ENCODE measurements at regions not wholly inside any gene's neighbourhood (a gene's known extent, or its start where the extent isn't known, plus 50 kb on each side); places are given as distances from the start of the nearest gene placed in this dataset.

DNA sequence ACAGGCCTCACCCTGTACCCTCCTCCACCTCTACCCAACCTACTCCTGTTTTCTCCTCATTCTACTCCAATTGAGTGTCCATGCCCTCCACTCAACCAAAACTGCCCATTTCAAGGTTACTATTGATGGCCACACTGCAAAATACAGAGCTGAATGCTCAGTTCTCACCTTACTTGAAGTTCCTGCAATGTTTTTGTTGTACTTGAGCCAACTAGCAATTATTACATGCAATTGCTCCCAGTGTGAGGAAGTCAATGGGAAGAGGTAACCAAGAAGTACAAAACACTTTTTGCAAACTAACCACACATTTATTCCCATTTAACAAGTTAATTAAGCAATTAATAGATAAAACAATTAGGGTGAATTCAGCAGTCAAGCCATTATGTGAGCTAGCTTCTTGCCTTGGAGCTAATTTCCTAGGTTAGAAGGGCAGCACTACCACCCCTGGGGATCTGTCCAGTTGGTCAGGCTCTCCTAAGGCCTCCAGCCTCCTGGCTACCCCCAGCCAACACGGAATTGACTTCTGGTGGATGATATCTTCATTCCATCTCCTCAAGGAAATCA, 52.4 kb upstream of the GGTLC1 start:
- TF ChIP-seq, protein P1, sequence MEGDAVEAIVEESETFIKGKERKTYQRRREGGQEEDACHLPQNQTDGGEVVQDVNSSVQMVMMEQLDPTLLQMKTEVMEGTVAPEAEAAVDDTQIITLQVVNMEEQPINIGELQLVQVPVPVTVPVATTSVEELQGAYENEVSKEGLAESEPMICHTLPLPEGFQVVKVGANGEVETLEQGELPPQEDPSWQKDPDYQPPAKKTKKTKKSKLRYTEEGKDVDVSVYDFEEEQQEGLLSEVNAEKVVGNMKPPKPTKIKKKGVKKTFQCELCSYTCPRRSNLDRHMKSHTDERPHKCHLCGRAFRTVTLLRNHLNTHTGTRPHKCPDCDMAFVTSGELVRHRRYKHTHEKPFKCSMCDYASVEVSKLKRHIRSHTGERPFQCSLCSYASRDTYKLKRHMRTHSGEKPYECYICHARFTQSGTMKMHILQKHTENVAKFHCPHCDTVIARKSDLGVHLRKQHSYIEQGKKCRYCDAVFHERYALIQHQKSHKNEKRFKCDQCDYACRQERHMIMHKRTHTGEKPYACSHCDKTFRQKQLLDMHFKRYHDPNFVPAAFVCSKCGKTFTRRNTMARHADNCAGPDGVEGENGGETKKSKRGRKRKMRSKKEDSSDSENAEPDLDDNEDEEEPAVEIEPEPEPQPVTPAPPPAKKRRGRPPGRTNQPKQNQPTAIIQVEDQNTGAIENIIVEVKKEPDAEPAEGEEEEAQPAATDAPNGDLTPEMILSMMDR (conservative IDR thresholded peaks at IDR 0.05; ENCODE audit: low read depth, low read length): no peak
- TF ChIP-seq EZH2 (IDR thresholded peaks at IDR 0.05; ENCODE audit: borderline replicate concordance, low read depth, low read length, poor library complexity, severe bottlenecking): no peak

Data from A673 (cell line).